ENCODE measurements at regions not wholly inside any gene's neighbourhood (a gene's known extent, or its start where the extent isn't known, plus 50 kb on each side); places are given as distances from the start of the nearest gene placed in this dataset.

GRCh38 chr7:50834031-50834535, 51.4 kb upstream of the GRB10 start:
- no peak for ATAC-seq
- DNase-seq, result no peak
- intact Hi-C loops (cut with micrococcal nuclease), result no loop called here

DNA sequence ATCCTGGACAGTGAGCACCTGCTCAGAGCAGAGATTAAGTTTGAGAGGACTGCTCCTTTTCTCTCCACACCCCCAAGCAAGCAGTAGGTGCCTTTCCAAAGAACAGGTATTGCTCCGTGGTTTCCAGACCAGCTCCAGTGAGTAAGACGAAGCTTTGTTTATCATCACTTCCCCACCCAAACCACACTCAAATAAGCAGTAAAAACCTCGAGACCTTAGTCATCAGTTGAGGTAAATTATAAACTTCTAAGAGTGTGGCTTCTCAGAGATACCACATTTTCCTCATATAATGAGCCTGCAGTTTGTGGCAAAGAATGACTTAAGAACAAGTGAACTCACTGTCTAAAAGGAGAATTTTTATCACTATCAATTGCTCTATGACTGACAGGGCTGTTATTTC, 50.0 kb upstream of the GRB10 start:
- intact Hi-C loops (cut with micrococcal nuclease), result no loop called here

More for the DNA sequence above, 50.0 kb upstream of the GRB10 start:
- DNase-seq (no peak), ATAC-seq (no peak)

Data from left ventricle myocardium superior (tissue), 1 donor.